ENCODE measurements at regions not wholly inside any gene's neighbourhood (a gene's known extent, or its start where the extent isn't known, plus 50 kb on each side); places are given as distances from the start of the nearest gene placed in this dataset.

DNA sequence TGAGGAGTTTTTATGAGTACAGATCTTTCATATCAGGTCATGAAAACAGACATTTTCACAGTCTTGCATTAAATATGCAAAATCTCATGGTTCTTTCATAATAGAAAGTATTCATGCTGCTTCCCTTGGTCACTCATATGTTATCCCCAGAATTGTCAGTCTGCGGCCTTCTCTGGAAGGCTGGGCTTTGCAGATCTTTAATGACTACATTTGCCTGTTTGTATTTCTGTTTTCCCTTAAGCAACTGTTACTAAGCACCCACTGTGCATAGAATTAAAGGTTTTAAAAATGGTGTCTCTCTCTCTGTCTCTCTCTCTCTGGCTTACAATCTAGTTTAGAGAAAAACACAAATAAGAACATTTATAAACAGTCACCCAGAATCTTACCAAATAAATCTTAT, 456.3 kb downstream of the RIT2 start:
- Histone ChIP-seq H3K27me3 (ENCODE audit: control insufficient read depth, insufficient read depth, low read length) (no peaks in the 10 kb centered on the region), H3K4me3 (ENCODE audit: low read depth, low read length) (no peak overlapping the region), H3K36me3 (ENCODE audit: control insufficient read depth, insufficient read depth, low read length) (no peaks in the 10 kb centered on the region)
- no peak for DNase-seq (ENCODE audit: low read depth)
- TF ChIP-seq, protein P1, sequence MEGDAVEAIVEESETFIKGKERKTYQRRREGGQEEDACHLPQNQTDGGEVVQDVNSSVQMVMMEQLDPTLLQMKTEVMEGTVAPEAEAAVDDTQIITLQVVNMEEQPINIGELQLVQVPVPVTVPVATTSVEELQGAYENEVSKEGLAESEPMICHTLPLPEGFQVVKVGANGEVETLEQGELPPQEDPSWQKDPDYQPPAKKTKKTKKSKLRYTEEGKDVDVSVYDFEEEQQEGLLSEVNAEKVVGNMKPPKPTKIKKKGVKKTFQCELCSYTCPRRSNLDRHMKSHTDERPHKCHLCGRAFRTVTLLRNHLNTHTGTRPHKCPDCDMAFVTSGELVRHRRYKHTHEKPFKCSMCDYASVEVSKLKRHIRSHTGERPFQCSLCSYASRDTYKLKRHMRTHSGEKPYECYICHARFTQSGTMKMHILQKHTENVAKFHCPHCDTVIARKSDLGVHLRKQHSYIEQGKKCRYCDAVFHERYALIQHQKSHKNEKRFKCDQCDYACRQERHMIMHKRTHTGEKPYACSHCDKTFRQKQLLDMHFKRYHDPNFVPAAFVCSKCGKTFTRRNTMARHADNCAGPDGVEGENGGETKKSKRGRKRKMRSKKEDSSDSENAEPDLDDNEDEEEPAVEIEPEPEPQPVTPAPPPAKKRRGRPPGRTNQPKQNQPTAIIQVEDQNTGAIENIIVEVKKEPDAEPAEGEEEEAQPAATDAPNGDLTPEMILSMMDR (IDR thresholded peaks at IDR 0.05; ENCODE audit: insufficient read depth, low read length, poor library complexity, severe bottlenecking), result no peak

DNA sequence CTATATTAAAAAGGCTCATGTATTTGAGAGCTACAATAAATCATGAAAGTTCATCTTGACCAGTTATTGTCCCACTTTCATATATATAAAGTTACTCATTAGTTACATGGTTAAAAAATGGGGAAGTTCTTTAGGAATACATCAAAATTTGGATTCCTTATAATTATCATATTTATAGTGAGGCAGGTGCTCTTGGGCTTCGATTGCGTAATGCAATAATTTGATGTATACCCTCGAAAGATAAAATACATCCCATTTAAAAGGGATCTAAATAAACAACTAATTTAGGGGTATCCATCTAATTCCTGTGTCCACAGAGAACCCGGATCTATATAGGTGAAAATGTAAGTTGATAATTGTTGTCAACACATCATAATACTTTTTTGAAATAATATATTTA, 444.6 kb downstream of the RIT2 start:
- Histone ChIP-seq H3K36me3 (ENCODE audit: control insufficient read depth, insufficient read depth, low read length) (no peaks in the 10 kb centered on the region), H3K4me3 (ENCODE audit: low read depth, low read length) (no peak overlapping the region), H3K27me3 (ENCODE audit: control insufficient read depth, insufficient read depth, low read length) (no peaks in the 10 kb centered on the region)
- no peak for DNase-seq (ENCODE audit: low read depth)
- TF ChIP-seq, protein P1 (IDR thresholded peaks at IDR 0.05; ENCODE audit: insufficient read depth, low read length, poor library complexity, severe bottlenecking), result no peak

DNA sequence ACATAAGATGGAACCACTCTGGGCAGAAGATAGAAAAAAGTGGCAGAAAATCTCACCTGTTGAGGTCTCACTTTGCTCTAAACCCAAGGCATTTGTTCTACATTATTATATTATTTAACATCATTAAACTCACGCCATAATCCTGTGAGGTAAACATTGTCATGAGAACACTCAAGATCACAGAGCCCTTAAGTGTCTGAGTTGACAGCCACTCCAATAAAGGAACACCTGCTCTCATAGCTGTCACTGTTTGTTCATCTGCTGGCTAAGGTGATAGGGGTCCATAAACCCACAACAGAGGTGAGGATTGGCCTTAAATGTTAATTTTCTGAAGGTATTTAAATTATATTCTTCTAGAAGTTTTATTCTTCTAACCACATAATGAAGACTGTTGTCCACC, 439.7 kb downstream of the RIT2 start:
- Histone ChIP-seq H3K27me3 (ENCODE audit: control insufficient read depth, insufficient read depth, low read length) (no peaks in the 10 kb centered on the region), H3K4me3 (ENCODE audit: low read depth, low read length) (no peak overlapping the region), H3K36me3 (ENCODE audit: control insufficient read depth, insufficient read depth, low read length) (no peaks in the 10 kb centered on the region)
- DNase-seq (ENCODE audit: low read depth), result no peak
- TF ChIP-seq, protein P1 (IDR thresholded peaks at IDR 0.05; ENCODE audit: insufficient read depth, low read length, poor library complexity, severe bottlenecking), result no peak

DNA sequence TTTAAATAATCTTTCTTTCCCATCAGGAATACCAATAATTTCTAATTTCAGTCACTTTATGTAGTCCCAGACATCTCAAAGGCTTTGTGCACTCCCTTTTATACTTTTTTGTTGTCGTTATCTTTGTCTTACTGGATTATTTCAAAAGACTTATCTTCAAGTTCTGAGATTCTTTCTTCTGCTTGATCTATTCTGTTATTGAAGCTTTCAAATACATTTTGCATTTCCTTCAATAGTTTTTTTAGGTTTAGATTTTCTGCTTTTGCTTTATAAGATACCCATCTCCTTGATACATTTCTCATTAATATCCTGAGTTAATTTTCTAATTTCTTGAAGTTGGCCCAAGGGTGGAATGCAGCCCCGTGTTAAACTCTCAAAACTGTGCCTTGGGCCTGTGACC, 432.4 kb downstream of the RIT2 start:
- no peak for DNase-seq (ENCODE audit: low read depth)
- TF ChIP-seq, protein P1 (IDR thresholded peaks at IDR 0.05; ENCODE audit: insufficient read depth, low read length, poor library complexity, severe bottlenecking), result no peak
- no peaks in the 10 kb centered on the region for H3K27me3 ChIP-seq (ENCODE audit: control insufficient read depth, insufficient read depth, low read length)
- H3K36me3 ChIP-seq (ENCODE audit: control insufficient read depth, insufficient read depth, low read length), result no peaks in the 10 kb centered on the region
- H3K4me3 ChIP-seq (ENCODE audit: low read depth, low read length), result no peak overlapping the region

DNA sequence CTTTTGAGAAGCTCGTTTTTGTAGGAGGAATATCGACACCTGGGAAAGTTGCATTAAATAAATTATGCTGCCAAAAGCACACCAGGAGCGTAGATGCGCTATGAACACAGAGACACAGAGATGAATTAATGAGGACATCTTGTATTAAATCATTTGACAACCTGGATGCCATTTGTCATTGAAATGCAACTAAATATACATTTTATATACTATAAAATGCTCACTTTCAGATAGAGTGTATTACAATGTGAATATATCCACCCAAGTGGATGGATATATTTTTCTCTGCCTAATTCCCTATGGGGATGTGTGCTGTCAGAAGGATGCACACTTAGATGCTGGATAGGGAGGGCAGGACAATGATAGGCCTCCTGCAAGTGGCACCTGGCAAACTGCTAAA, 426.2 kb downstream of the RIT2 start:
- H3K27me3 ChIP-seq (ENCODE audit: control insufficient read depth, insufficient read depth, low read length), result no peaks in the 10 kb centered on the region
- TF ChIP-seq, protein P1 (IDR thresholded peaks at IDR 0.05; ENCODE audit: insufficient read depth, low read length, poor library complexity, severe bottlenecking), result no peak
- no peak for DNase-seq (ENCODE audit: low read depth)
- H3K4me3 ChIP-seq (ENCODE audit: low read depth, low read length), result no peak overlapping the region
- no peaks in the 10 kb centered on the region for H3K36me3 ChIP-seq (ENCODE audit: control insufficient read depth, insufficient read depth, low read length)
